ENCODE measurements at regions not wholly inside any gene's neighbourhood (a gene's known extent, or its start where the extent isn't known, plus 50 kb on each side); places are given as distances from the start of the nearest gene placed in this dataset.

- no peak for DNase-seq (ENCODE audit: extremely low read depth, low read depth, low spot score)
Observed at GRCh38 chr9:19600538-19600937, 188.3 kb downstream of the SLC24A2 start.

DNA sequence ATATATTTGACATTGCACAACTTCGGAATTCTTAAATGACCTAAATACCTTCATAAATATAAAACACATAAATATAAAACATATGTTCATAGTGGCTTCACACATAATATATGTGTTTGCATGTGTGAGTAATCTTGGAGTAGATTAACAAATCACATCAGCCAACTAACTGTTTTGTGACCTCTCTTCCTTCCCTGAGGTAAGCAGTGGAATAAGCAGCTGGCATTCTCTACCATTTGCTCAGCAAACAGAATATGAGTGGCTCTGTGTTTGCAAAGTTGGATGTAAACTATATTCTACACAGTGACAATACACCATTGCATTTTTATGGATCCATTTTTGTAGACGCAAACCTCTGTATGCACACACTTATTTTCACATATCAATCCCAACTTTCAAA, 189.9 kb downstream of the ACER2 start:
- DNase-seq (ENCODE audit: extremely low read depth, low read depth, low spot score): no peak

DNA sequence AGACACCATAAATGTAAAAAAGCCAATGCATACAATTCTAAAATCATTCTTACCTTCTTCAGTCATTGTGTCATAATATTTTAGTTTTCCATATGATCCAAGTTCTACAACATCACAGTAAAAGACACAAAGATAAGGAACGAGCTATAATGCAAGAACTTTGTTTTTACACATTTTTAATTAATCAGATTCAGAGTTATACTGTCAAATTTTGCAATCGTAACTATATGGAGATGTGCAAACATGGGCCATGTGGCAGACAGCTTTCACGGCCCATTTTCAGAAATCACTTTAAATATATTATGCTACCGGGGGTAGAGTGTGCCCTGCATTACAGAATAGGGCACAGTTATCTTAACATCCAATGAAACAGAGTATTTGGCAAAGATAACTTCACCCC, 188.4 kb downstream of the ACER2 start:
- no peak for DNase-seq (ENCODE audit: extremely low read depth, low read depth, low spot score)

- no peak for DNase-seq (ENCODE audit: extremely low read depth, low read depth, low spot score)
Observed at GRCh38 chr9:19595003-19595402, 186.2 kb downstream of the ACER2 start.

DNA sequence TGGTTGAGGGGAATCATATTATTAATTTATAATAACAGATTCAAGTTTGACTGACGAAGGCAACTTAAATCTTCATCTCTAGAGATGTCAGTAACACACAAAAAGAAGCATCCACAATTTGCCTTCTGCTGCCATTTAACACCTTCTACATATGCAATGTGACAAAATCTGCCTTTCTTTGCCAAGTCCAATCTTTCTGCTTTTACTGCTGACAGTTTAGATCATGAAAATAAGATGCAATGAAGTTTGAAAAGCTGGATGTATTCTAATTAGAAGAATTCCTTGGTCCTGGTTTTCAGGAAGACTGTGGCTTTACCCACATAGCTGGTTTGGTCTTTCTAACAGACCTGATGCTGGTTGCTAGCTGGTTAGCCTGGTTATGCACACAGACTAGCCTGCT, 178.9 kb downstream of the ACER2 start:
- no peak for DNase-seq (ENCODE audit: extremely low read depth, low read depth, low spot score)

GRCh38 chr9:19583890-19584289, 175.1 kb downstream of the ACER2 start:
- DNase-seq (ENCODE audit: extremely low read depth, low read depth, low spot score): no peak

DNA sequence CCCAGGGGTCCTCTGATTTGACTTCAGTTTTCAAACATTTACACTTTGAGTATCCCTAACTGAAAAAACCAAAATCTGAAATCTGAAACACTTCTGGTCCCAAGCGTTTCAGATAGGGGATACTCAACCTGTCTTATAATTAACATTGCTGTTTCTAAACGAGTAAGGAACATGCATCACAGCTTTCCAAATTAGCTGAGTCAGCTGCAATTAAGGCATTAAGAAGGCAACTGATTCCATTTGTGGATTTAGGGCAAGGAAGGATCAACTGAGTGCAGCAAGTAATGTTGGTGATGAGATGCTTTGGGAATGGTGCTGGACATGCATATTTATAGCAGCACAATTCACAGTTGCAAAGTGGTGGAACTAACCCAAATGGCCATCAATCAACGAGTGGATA, 168.6 kb downstream of the ACER2 start:
- no peak for DNase-seq (ENCODE audit: extremely low read depth, low read depth, low spot score)

DNA sequence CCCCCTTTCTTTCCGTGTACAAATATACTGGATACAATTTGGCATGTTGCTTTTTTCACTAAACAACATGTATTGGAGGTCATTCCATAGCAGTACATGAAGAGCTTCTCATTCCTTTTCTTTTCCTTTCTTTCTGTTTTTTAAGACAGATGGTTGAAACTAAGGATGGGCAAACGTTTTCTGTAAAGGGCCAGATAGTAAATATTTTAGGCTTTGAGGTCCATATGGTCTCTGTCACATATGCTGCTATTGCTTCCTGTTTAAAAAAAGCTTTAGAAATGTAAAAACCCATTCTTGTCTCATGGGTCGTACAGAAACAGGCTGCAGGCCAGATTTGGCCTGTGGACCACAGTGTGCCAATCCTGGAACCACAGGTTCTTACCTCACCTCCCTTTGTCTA, 160.1 kb downstream of the ACER2 start:
- DNase-seq (ENCODE audit: extremely low read depth, low read depth, low spot score): no peak

- no peak for DNase-seq (ENCODE audit: extremely low read depth, low read depth, low spot score)
Observed at GRCh38 chr9:19564396-19565061, 155.7 kb downstream of the ACER2 start.

GRCh38 chr9:19555214-19555613, 146.4 kb downstream of the ACER2 start:
- no peak for DNase-seq (ENCODE audit: extremely low read depth, low read depth, low spot score)

DNA sequence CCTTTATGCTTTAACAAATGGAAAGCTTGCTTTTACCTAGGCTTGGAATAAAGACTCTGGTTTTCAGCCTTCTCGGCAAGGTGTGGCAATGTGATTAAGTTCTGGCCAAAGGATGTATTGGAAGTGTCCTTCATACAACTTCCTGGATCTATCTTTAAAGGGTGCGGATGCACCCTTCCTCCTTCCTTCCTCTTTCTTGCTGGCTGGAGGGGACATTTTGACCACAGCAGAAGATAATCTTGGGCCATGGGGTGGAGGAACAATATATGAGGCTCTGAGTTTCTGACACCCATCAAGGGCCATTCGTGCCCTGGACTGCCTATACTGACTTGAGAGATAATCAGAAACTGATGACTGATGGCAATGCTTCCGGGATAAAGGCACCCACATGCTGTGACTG, 145.7 kb downstream of the ACER2 start:
- DNase-seq (ENCODE audit: extremely low read depth, low read depth, low spot score): no peak

DNA sequence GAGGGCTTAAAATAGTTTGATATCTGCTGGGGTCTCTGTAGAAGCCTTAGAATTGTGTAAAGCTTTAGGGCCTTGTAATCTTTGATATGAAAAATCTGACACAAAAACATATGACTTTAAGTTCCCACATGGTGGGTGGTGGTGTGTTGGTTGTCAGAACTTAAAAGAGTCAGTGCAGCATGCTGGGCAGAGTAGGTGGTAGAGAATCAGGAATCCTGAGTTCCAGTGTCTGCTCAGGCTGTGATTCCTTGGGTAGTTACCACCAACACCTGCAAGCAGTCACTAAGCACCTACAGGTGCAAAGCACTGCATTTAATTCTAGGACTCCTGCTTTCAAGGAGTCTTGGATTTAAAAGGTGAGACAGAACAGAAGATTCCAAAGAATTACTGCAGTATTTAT, 144.6 kb downstream of the ACER2 start:
- DNase-seq (ENCODE audit: extremely low read depth, low read depth, low spot score): no peak

GRCh38 chr9:19552282-19553105, 143.7 kb downstream of the ACER2 start:
- no peak for DNase-seq (ENCODE audit: extremely low read depth, low read depth, low spot score)

- DNase-seq (ENCODE audit: extremely low read depth, low read depth, low spot score): no peak
Observed at GRCh38 chr9:19551124-19551929, 142.5 kb downstream of the ACER2 start.

- DNase-seq (ENCODE audit: extremely low read depth, low read depth, low spot score): no peak
Observed at GRCh38 chr9:19550009-19550408, 141.2 kb downstream of the ACER2 start.

- DNase-seq (ENCODE audit: extremely low read depth, low read depth, low spot score): no peak
Observed at GRCh38 chr9:19533373-19533772, 124.6 kb downstream of the ACER2 start.

- DNase-seq (ENCODE audit: extremely low read depth, low read depth, low spot score): no peak
Observed at GRCh38 chr9:19527663-19528062, 118.9 kb downstream of the ACER2 start.

GRCh38 chr9:19522558-19522957, 113.7 kb downstream of the ACER2 start:
- no peak for DNase-seq (ENCODE audit: extremely low read depth, low read depth, low spot score)

- DNase-seq (ENCODE audit: extremely low read depth, low read depth, low spot score): no peak
Observed at GRCh38 chr9:19521205-19521604, 112.4 kb downstream of the ACER2 start.

DNA sequence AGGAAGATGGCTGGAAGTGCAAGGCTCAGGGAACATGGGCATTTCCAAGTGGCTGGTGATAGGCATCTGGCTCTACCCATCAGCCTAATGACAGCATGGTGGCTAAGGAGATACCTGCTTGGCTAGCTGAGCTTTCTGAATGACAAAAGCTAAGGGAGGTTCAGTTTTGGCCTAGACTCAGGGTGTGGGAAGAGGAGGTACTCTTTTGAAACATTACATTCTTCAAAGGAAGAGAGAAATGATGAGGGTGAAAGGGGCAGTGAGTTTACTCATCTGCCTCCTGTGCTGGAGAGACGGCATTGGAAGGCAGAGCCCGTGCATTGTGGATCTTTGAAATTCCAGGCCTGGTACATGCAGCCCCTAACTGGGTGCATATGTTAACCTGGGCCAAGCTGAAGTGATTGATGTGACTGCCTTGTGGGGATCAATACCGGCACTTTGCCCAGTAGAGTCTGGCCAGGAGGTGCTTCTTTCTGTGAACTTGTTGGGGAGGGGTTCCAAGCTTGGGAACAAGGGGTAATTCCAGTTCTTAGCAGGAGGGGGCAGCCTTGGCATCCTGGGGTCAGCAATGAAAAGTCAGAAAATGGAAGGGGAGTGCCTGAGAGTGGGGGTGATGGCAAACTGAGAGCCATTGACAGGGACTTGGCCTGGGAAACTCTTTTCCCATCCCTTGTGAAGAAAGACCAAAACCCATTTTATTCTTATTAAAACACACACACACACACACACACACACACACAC, 108.6 kb downstream of the ACER2 start:
- DNase-seq (ENCODE audit: extremely low read depth, low read depth, low spot score): no peak

- DNase-seq (ENCODE audit: extremely low read depth, low read depth, low spot score): no peak
Observed at GRCh38 chr9:19516348-19516747, 107.5 kb downstream of the ACER2 start.
